AG09309 (cell line): ENCODE measurements at regions not wholly inside any gene's neighbourhood (a gene's known extent, or its start where the extent isn't known, plus 50 kb on each side); places are given as distances from the start of the nearest gene placed in this dataset.
"Not testable (repeated sequence)": the region's sequence is repeated elsewhere in the genome, so short reads cannot be mapped to it uniquely, and the experiment has no call there.

ENCODE experiments used
- DNase-seq: peaks from one replicate; pipeline ENCODE4 v3.0.0-alpha.2; 2010; ENCODE audit warnings: low read depth
- H3K4me3 ChIP-seq: 2 replicates; pipeline ENCODE4 v1.5.1; 2011; ENCODE audit warnings: mild to moderate bottlenecking, low read depth, low read length, moderate library complexity; ENCODE audit not compliant: control insufficient read depth
- CTCF ChIP-seq: IDR thresholded peaks from 2 replicates; pipeline ENCODE4 v1.5.1; 2011; ENCODE audit warnings: mild to moderate bottlenecking, low read depth, low read length, inconsistent platforms; ENCODE audit not compliant: insufficient read depth, control insufficient read depth; ENCODE audit errors: missing control alignments

- no peak for DNase-seq
- no peak overlapping the region for H3K4me3 ChIP-seq
- TF ChIP-seq CTCF = no peak
Measured at GRCh38 chr16:86857807-86858206, 279.5 kb downstream of the FOXL1 start.

GRCh38 chr16:86858501-86858900 lies 280.2 kb downstream of the FOXL1 start:
- no peak for DNase-seq
- no peak for TF ChIP-seq CTCF

GRCh38 chr16:86861270-86861858 lies 283.0 kb downstream of the FOXL1 start:
- not testable (repeated sequence) for DNase-seq, H3K4me3 ChIP-seq

More at GRCh38 chr16:86858501-86858900, 280.2 kb downstream of the FOXL1 start:
- H3K4me3 ChIP-seq = no peak overlapping the region

GRCh38 chr16:86862595-86863280 lies 284.4 kb downstream of the FOXL1 start:
- no peak overlapping the region for H3K4me3 ChIP-seq
- no peak for DNase-seq

GRCh38 chr16:86863609-86864008 lies 285.3 kb downstream of the FOXL1 start:
- no peak for TF ChIP-seq CTCF
- H3K4me3 ChIP-seq = no peak overlapping the region
- DNase-seq = no peak

More at GRCh38 chr16:86862595-86863280, 284.4 kb downstream of the FOXL1 start:
- TF ChIP-seq CTCF = no peak

- no peak for DNase-seq
- H3K4me3 ChIP-seq = no peak overlapping the region
- TF ChIP-seq CTCF = no peak
Measured at GRCh38 chr16:86864586-86864985, 286.2 kb downstream of the FOXL1 start.

- no peak overlapping the region for H3K4me3 ChIP-seq
- no peak for DNase-seq
- TF ChIP-seq CTCF = no peak
Measured at GRCh38 chr16:86865851-86866662, 287.7 kb downstream of the FOXL1 start.
